ENCODE measurements at regions not wholly inside any gene's neighbourhood (a gene's known extent, or its start where the extent isn't known, plus 50 kb on each side); places are given as distances from the start of the nearest gene placed in this dataset.

DNA sequence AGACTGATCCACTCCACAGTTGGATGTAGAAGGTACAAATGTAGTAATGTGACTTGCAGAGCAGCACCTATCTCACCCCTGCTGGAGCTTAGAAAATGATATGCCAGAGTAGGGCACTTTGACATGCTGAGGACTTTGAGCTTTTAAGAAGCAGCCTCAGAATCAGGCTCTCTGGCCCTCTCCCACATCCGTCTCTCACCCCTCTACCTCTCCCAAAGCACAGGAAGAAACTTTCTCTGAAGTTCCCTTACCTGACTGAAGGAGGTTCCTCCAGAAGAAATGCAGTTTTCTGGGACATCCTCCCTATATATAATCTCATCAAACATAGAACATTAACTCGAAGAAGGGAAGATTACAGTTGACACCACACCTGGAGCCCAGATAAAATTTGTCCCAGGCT lies 98.4 kb upstream of the PEX5L start:
- Histone ChIP-seq H3K27me3 (no peaks in the 10 kb centered on the region), H3K27ac (no peak overlapping the region), H3K4me1 (ENCODE audit: control insufficient read depth in 1 of 2, insufficient read depth in 1 of 2, low read depth in 1 of 2, low read length in 1 of 2) (no peaks in the 10 kb centered on the region), H3K9me3 (no peaks in the 10 kb centered on the region), H3K4me3 (ENCODE audit: low read depth in 1 of 2, low read length in 1 of 2) (no peak overlapping the region), H3K36me3 (no peaks in the 10 kb centered on the region)
- TF ChIP-seq, protein P1, sequence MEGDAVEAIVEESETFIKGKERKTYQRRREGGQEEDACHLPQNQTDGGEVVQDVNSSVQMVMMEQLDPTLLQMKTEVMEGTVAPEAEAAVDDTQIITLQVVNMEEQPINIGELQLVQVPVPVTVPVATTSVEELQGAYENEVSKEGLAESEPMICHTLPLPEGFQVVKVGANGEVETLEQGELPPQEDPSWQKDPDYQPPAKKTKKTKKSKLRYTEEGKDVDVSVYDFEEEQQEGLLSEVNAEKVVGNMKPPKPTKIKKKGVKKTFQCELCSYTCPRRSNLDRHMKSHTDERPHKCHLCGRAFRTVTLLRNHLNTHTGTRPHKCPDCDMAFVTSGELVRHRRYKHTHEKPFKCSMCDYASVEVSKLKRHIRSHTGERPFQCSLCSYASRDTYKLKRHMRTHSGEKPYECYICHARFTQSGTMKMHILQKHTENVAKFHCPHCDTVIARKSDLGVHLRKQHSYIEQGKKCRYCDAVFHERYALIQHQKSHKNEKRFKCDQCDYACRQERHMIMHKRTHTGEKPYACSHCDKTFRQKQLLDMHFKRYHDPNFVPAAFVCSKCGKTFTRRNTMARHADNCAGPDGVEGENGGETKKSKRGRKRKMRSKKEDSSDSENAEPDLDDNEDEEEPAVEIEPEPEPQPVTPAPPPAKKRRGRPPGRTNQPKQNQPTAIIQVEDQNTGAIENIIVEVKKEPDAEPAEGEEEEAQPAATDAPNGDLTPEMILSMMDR (IDR thresholded peaks at IDR 0.05) = no peak

DNA sequence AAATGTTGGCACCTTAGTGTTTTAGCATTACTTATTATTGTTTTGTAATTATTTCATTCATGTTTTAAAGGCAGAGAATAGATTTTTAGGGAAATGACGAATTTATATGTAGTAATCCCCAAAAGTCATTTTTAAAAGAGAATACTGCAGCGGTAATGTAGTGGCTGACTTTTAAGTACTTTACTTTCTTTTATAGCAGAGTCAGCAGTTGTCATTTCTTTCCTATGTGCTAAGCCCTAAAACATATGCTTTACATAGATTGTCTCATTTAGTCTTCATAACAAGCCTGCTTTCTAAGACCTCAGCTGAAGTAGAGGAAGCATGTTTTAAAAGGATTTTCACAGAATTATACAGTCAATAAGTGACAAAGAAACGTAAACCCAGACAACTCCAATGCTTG lies 102.1 kb upstream of the PEX5L start:
- H3K4me3 ChIP-seq (ENCODE audit: low read depth in 1 of 2, low read length in 1 of 2) = no peak overlapping the region
- H3K27me3 ChIP-seq = no peaks in the 10 kb centered on the region
- H3K36me3 ChIP-seq = no peaks in the 10 kb centered on the region
- H3K27ac ChIP-seq = no peak overlapping the region
- no peaks in the 10 kb centered on the region for H3K4me1 ChIP-seq (ENCODE audit: control insufficient read depth in 1 of 2, insufficient read depth in 1 of 2, low read depth in 1 of 2, low read length in 1 of 2)
- TF ChIP-seq, protein P1 (IDR thresholded peaks at IDR 0.05) = no peak
- no peaks in the 10 kb centered on the region for H3K9me3 ChIP-seq

DNA sequence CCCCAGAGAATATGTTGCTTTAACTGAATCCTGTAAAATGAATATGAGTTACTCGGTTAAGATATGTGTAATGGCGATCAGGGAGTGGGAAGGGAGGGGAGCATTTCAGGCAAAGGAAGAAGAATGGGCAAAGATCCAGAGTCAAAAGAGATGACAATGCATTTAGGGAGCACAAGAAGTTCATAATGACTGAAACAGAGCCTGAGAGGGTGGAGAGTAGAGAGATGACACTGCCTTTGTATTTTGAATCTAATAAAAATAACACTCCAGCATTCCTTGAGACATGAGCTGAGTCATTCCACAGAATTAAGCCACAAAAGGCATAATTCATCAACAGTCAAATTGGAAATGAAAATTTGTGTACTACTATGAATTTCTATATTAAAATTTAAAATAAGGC lies 105.3 kb upstream of the PEX5L start:
- no peak overlapping the region for H3K27ac ChIP-seq
- H3K27me3 ChIP-seq = no peaks in the 10 kb centered on the region
- no peak overlapping the region for H3K4me3 ChIP-seq (ENCODE audit: low read depth in 1 of 2, low read length in 1 of 2)
- TF ChIP-seq, protein P1 (IDR thresholded peaks at IDR 0.05) = no peak
- no peaks in the 10 kb centered on the region for H3K9me3 ChIP-seq
- no peaks in the 10 kb centered on the region for H3K36me3 ChIP-seq
- H3K4me1 ChIP-seq (ENCODE audit: control insufficient read depth in 1 of 2, insufficient read depth in 1 of 2, low read depth in 1 of 2, low read length in 1 of 2) = no peaks in the 10 kb centered on the region

DNA sequence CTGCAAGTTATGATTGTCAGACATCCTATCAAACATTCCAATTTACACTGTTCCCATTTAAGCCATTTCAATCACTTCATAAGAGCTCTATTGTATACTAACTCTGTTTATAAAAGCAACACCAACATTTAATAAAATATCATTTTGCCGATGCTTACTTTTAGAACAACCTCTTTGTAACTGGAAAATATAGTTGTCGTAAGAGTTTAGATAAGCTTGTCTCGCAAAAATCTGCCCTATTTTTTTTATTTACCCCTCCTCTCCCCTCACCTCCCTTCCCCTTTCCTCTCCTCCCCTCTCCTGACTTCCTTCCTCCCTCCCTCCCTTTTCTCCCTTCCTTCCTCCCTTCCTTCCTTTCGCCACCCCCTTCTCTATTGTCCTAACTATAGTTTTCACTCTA lies 105.7 kb upstream of the PEX5L start:
- H3K36me3 ChIP-seq = no peaks in the 10 kb centered on the region
- H3K4me3 ChIP-seq (ENCODE audit: low read depth in 1 of 2, low read length in 1 of 2) = no peak overlapping the region
- H3K9me3 ChIP-seq = no peaks in the 10 kb centered on the region
- H3K4me1 ChIP-seq (ENCODE audit: control insufficient read depth in 1 of 2, insufficient read depth in 1 of 2, low read depth in 1 of 2, low read length in 1 of 2) = no peaks in the 10 kb centered on the region
- no peak overlapping the region for H3K27ac ChIP-seq
- TF ChIP-seq, protein P1 (IDR thresholded peaks at IDR 0.05) = no peak
- no peaks in the 10 kb centered on the region for H3K27me3 ChIP-seq

DNA sequence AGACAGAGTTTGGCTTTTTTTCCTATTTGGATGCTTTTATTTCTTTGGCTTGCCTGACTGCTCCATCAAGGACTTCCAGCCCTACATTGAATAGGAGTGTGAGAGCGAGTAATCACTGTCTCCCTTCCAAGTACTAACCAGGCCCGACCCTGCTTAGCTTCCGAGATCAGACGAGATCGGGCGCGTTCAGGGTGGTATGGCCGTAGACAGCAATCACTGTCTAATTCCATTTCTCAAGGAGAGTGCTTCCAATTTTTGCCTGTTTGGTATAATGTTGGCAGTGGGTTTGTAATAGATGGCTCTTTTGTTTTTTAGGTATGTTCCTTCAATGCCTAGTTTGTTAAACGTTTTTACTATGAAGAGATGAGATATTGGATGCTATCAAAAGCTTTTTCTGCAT lies 125.0 kb upstream of the PEX5L start:
- no peak overlapping the region for H3K27ac ChIP-seq
- H3K9me3 ChIP-seq = no peaks in the 10 kb centered on the region
- H3K4me1 ChIP-seq (ENCODE audit: control insufficient read depth in 1 of 2, insufficient read depth in 1 of 2, low read depth in 1 of 2, low read length in 1 of 2) = no peaks in the 10 kb centered on the region
- no peaks in the 10 kb centered on the region for H3K27me3 ChIP-seq
- TF ChIP-seq, protein P1 (IDR thresholded peaks at IDR 0.05) = no peak
- no peak overlapping the region for H3K4me3 ChIP-seq (ENCODE audit: low read depth in 1 of 2, low read length in 1 of 2)
- no peaks in the 10 kb centered on the region for H3K36me3 ChIP-seq

DNA sequence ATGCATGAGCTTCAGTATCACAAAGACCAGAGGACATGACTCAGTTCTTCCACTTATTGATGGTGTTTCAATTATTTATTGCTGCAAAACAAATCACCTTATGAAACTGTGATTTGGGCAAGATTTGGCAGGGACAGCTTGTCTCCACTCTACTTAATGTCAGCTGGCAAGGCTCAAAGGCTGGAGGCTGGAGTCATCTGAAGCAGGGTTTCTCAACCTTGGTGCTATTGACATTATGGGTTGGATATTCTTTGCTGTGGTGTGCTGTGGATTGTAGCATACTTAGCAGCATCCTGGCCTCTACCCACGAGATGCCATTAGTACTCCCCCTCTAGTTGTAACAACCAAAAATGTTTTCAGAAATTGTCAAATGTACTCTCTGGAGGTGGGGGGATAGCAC lies 138.8 kb upstream of the PEX5L start:
- TF ChIP-seq, protein P1 (IDR thresholded peaks at IDR 0.05) = no peak
- Histone ChIP-seq H3K36me3 (no peaks in the 10 kb centered on the region), H3K27me3 (no peaks in the 10 kb centered on the region), H3K4me1 (ENCODE audit: control insufficient read depth in 1 of 2, insufficient read depth in 1 of 2, low read depth in 1 of 2, low read length in 1 of 2) (no peaks in the 10 kb centered on the region), H3K27ac (no peak overlapping the region), H3K4me3 (ENCODE audit: low read depth in 1 of 2, low read length in 1 of 2) (no peak overlapping the region), H3K9me3 (no peaks in the 10 kb centered on the region)

All from neutrophil (primary cell).